SK-N-SH treated with all-trans-retinoic acid at 6 μM for 48 hours (cell line): ENCODE measurements at regions not wholly inside any gene's neighbourhood (a gene's known extent, or its start where the extent isn't known, plus 50 kb on each side); places are given as distances from the start of the nearest gene placed in this dataset.
A peak's percentile ranks its signal among the peaks of the same experiment; 100 is the strongest.

ENCODE experiments used
- ATAC-seq: fragments of 200-7000 bp; cut with Tn5 transposase; 3 replicates; pipeline ENCODE4 v1.9.1; 2020; ENCODE audit warnings: mild to moderate bottlenecking, moderate library complexity
- ARNTL ChIP-seq: fragments of 450-650 bp; formaldehyde crosslinking; IDR thresholded peaks from 2 replicates; pipeline ENCODE4 v1.5.0; 2020; ENCODE audit warnings: low read depth, mild to moderate bottlenecking, moderate library complexity, borderline replicate concordance
- BACH2 ChIP-seq: fragments of 250-450 bp; sonication (Bioruptor Pico); IDR thresholded peaks from 2 replicates; pipeline ENCODE4 v1.9.0; 2021; ENCODE audit warnings: mild to moderate bottlenecking, borderline replicate concordance
- CSDC2 ChIP-seq: fragments of 250-450 bp; sonication (Bioruptor Pico); IDR thresholded peaks from 2 replicates; pipeline ENCODE4 v1.5.0; 2020; ENCODE audit warnings: mild to moderate bottlenecking, moderate library complexity
- ESRRG ChIP-seq: fragments of 250-450 bp; sonication (Bioruptor Pico); IDR thresholded peaks from 2 replicates; pipeline ENCODE4 v1.6.1; 2021; ENCODE audit warnings: mild to moderate bottlenecking
- GLIS3 ChIP-seq: fragments of 250-450 bp; sonication (Bioruptor Pico); IDR thresholded peaks from 2 replicates; pipeline ENCODE4 v1.5.0; 2020; ENCODE audit warnings: mild to moderate bottlenecking, moderate library complexity
- ISL1 ChIP-seq: fragments of 250-450 bp; sonication (Bioruptor Pico); IDR thresholded peaks from 2 replicates; pipeline ENCODE4 v2.1.2; 2022; ENCODE audit warnings: mild to moderate bottlenecking, moderate library complexity
- OSR1 ChIP-seq: fragments of 250-450 bp; sonication (Bioruptor Pico); IDR thresholded peaks from 2 replicates; pipeline ENCODE4 v1.8.0; 2022; ENCODE audit warnings: moderate library complexity, mild to moderate bottlenecking, inconsistent platforms
- PPARA ChIP-seq: fragments of 250-450 bp; sonication (Bioruptor Pico); IDR thresholded peaks from 2 replicates; pipeline ENCODE4 v1.5.0; 2020; ENCODE audit warnings: mild to moderate bottlenecking, borderline replicate concordance
- RARB ChIP-seq: fragments of 250-450 bp; sonication (Bioruptor Pico); IDR thresholded peaks from 2 replicates; pipeline ENCODE4 v1.8.0; 2021; ENCODE audit warnings: mild to moderate bottlenecking, moderate library complexity
- SNAI2 ChIP-seq: fragments of 250-450 bp; sonication (Bioruptor Pico); IDR thresholded peaks from 2 replicates; pipeline ENCODE4 v1.5.0; 2020; ENCODE audit warnings: mild to moderate bottlenecking, moderate library complexity
- TCF4 ChIP-seq: fragments of 250-450 bp; sonication (Bioruptor Pico); IDR thresholded peaks from 2 replicates; pipeline ENCODE4 v1.8.0; 2021; ENCODE audit warnings: mild to moderate bottlenecking, moderate library complexity, borderline replicate concordance
- TOX ChIP-seq: fragments of 250-450 bp; sonication (Bioruptor Pico); IDR thresholded peaks from 2 replicates; pipeline ENCODE4 v1.8.0; 2021; ENCODE audit warnings: mild to moderate bottlenecking, moderate library complexity, borderline replicate concordance
- ZC3H10 ChIP-seq: fragments of 250-450 bp; sonication (Bioruptor Pico); IDR thresholded peaks from 2 replicates; pipeline ENCODE4 v1.5.1; 2021; ENCODE audit warnings: mild to moderate bottlenecking, moderate library complexity
- ZFP3 ChIP-seq: fragments of 250-450 bp; sonication (Bioruptor Pico); IDR thresholded peaks from 2 replicates; pipeline ENCODE4 v1.5.0; 2020; ENCODE audit warnings: mild to moderate bottlenecking, moderate library complexity
- ZFP30 ChIP-seq: fragments of 450-650 bp; formaldehyde crosslinking; IDR thresholded peaks from 2 replicates; pipeline ENCODE4 v1.5.0; 2022; ENCODE audit warnings: mild to moderate bottlenecking, moderate library complexity
- ZNF70 ChIP-seq: fragments of 450-650 bp; formaldehyde crosslinking; IDR thresholded peaks from 2 replicates; pipeline ENCODE4 v1.5.0; 2020; ENCODE audit warnings: mild to moderate bottlenecking, moderate library complexity
- TF ChIP-seq, protein P1 (sequence below): fragments of 250-450 bp; sonication (Bioruptor Pico); IDR thresholded peaks from 2 replicates; pipeline ENCODE4 v1.8.0; 2021; ENCODE audit warnings: low read depth, mild to moderate bottlenecking, moderate library complexity, borderline replicate concordance
- TF ChIP-seq, protein P2 (sequence below): fragments of 250-450 bp; sonication (Bioruptor Pico); IDR thresholded peaks from 2 replicates; pipeline ENCODE4 v1.5.1; 2021; ENCODE audit warnings: mild to moderate bottlenecking, moderate library complexity
- TF ChIP-seq, protein P3 (sequence below): fragments of 250-450 bp; sonication (Bioruptor Pico); IDR thresholded peaks from 2 replicates; pipeline ENCODE4 v1.5.1; 2020; ENCODE audit warnings: low read depth, mild to moderate bottlenecking, moderate library complexity
- TF ChIP-seq, protein P4 (sequence below): fragments of 250-450 bp; sonication (Bioruptor Pico); IDR thresholded peaks from 2 replicates; pipeline ENCODE4 v1.5.0; 2020; ENCODE audit warnings: mild to moderate bottlenecking, moderate library complexity

DNA sequence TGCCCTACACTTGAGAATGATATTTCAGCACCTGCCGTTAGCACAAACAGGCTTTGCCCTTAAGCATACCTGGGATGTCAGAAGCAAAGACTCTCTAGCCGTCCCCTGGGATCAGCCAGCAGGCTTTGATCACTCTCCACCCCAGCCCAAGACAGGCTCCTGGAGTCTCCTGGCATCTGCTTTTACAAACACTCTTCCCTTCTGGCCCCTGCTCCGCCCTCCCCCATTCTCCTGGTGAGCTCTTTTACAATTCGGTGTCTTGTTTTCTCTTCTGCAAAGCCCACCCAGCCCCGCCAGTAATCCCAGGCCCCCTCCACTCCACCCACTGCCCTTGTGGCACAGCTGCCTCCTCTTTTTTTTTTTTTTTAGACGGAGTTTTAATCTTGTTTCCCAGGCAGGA lies 50.4 kb downstream of the KATNIP start:
- TF ChIP-seq, protein P1, sequence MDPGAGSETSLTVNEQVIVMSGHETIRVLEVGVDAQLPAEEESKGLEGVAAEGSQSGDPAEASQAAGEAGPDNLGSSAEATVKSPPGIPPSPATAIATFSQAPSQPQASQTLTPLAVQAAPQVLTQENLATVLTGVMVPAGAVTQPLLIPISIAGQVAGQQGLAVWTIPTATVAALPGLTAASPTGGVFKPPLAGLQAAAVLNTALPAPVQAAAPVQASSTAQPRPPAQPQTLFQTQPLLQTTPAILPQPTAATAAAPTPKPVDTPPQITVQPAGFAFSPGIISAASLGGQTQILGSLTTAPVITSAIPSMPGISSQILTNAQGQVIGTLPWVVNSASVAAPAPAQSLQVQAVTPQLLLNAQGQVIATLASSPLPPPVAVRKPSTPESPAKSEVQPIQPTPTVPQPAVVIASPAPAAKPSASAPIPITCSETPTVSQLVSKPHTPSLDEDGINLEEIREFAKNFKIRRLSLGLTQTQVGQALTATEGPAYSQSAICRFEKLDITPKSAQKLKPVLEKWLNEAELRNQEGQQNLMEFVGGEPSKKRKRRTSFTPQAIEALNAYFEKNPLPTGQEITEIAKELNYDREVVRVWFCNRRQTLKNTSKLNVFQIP (CRISPR knock-in tag), result no peak
- TF ChIP-seq ISL1 (CRISPR knock-in tag), result no peak
- TF ChIP-seq ESRRG (CRISPR knock-in tag), result no peak
- no peak for TF ChIP-seq ZFP3 (CRISPR knock-in tag)
- no peak for TF ChIP-seq CSDC2
- TF ChIP-seq, protein P2, sequence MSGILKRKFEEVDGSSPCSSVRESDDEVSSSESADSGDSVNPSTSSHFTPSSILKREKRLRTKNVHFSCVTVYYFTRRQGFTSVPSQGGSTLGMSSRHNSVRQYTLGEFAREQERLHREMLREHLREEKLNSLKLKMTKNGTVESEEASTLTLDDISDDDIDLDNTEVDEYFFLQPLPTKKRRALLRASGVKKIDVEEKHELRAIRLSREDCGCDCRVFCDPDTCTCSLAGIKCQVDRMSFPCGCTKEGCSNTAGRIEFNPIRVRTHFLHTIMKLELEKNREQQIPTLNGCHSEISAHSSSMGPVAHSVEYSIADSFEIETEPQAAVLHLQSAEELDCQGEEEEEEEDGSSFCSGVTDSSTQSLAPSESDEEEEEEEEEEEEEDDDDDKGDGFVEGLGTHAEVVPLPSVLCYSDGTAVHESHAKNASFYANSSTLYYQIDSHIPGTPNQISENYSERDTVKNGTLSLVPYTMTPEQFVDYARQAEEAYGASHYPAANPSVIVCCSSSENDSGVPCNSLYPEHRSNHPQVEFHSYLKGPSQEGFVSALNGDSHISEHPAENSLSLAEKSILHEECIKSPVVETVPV (CRISPR knock-in tag), result no peak
- TF ChIP-seq TOX (CRISPR knock-in tag), result no peak
- no peak for TF ChIP-seq GLIS3 (CRISPR knock-in tag)
- no peak for TF ChIP-seq ZFP30 (CRISPR knock-in tag)
- no peak for TF ChIP-seq TCF4 (CRISPR knock-in tag)
- no peak for TF ChIP-seq PPARA
- TF ChIP-seq RARB (CRISPR knock-in tag), result no peak
- TF ChIP-seq, protein P3, sequence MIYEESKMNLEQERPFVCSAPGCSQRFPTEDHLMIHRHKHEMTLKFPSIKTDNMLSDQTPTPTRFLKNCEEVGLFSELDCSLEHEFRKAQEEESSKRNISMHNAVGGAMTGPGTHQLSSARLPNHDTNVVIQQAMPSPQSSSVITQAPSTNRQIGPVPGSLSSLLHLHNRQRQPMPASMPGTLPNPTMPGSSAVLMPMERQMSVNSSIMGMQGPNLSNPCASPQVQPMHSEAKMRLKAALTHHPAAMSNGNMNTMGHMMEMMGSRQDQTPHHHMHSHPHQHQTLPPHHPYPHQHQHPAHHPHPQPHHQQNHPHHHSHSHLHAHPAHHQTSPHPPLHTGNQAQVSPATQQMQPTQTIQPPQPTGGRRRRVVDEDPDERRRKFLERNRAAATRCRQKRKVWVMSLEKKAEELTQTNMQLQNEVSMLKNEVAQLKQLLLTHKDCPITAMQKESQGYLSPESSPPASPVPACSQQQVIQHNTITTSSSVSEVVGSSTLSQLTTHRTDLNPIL (CRISPR knock-in tag), result no peak
- no peak for ATAC-seq

DNA sequence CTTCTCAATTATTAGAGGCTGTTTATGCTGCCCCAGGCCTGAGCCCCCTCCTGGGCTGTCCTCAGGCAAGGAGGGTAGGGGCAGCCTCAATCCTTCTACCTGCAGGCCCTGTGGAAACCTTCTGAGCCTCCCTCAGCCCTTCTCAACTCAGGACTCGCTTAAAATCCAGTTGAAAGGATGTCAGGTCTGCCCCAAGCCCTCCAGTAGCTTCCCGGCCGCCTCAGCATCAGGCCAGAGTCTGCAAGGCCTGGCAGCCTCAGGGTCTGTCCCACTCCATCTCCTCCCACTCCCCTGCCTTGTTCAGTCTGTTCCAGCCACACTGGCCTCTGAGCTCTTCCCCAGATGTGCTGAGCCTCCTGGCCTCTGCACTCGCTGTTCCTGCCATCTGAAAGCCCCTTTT lies 52.2 kb downstream of the KATNIP start:
- TF ChIP-seq SNAI2 (CRISPR knock-in tag) (no peak), TOX (CRISPR knock-in tag) (no peak), ESRRG (CRISPR knock-in tag) (no peak), OSR1 (CRISPR knock-in tag) (no peak), CSDC2 (no peak)
- TF ChIP-seq, protein P3 (CRISPR knock-in tag), result no peak
- TF ChIP-seq, protein P4, sequence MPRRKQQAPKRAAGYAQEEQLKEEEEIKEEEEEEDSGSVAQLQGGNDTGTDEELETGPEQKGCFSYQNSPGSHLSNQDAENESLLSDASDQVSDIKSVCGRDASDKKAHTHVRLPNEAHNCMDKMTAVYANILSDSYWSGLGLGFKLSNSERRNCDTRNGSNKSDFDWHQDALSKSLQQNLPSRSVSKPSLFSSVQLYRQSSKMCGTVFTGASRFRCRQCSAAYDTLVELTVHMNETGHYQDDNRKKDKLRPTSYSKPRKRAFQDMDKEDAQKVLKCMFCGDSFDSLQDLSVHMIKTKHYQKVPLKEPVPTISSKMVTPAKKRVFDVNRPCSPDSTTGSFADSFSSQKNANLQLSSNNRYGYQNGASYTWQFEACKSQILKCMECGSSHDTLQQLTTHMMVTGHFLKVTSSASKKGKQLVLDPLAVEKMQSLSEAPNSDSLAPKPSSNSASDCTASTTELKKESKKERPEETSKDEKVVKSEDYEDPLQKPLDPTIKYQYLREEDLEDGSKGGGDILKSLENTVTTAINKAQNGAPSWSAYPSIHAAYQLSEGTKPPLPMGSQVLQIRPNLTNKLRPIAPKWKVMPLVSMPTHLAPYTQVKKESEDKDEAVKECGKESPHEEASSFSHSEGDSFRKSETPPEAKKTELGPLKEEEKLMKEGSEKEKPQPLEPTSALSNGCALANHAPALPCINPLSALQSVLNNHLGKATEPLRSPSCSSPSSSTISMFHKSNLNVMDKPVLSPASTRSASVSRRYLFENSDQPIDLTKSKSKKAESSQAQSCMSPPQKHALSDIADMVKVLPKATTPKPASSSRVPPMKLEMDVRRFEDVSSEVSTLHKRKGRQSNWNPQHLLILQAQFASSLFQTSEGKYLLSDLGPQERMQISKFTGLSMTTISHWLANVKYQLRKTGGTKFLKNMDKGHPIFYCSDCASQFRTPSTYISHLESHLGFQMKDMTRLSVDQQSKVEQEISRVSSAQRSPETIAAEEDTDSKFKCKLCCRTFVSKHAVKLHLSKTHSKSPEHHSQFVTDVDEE (CRISPR knock-in tag), result no peak
- ATAC-seq, result no peak

DNA sequence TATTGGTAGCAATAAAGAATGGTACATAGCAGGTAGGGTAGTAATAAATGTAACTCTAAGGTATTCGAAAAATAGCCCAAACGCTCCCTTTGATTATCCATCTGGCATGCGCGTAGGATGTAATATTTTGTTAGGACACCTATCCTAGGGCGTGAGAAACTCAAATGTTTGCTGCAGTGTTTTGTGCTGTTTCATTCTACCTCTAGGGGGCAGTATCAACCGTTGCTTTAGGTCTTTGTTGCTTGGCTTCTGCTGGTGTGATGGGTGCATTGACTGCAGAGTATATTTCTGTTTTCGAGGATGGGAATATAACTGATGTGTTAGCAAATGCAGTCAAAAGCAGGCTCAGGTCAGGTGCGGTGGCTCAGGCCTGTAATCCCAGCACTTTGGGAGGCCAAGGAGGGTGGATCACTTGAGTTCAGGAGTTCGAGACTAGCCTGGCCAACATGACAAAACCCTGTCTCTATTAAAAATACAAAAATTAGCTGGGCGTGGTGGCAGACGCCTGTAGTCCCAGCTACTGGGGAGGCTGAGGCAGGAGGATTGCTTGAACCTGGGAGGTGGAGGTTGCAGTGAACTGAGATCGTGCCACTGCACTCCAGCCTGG lies 55.7 kb downstream of the KATNIP start:
- peak; percentile 82 for ATAC-seq

DNA sequence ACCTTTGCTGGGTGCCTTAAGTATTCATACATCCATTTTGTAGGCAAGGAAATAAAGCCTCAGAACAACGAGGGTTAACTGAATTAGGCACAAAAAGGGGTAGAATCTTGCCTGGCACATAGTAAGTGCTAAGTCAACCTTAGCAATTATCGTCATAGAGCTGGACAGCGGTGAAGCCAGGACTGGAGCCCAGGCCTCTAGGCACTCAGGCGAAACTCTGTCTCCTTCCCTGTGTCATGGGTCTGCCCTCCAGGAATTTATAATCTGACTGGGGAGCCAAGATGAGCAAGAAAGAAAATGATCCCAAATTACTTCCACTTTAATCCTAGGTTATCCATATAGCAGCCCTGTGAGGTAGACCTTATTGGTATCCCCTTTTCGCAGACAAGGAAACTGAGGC lies 61.4 kb downstream of the KATNIP start:
- no peak for ATAC-seq

More for the DNA sequence above, 61.4 kb downstream of the KATNIP start:
- TF ChIP-seq ISL1 (CRISPR knock-in tag) (no peak), TOX (CRISPR knock-in tag) (no peak), SNAI2 (CRISPR knock-in tag) (no peak), GLIS3 (CRISPR knock-in tag) (no peak), ZC3H10 (CRISPR knock-in tag) (no peak), ARNTL (CRISPR knock-in tag) (no peak), ZNF70 (CRISPR knock-in tag) (no peak), ZFP3 (CRISPR knock-in tag) (no peak), ZFP30 (CRISPR knock-in tag) (no peak), BACH2 (CRISPR knock-in tag) (no peak), OSR1 (CRISPR knock-in tag) (no peak), CSDC2 (no peak)
- TF ChIP-seq, protein P4 (CRISPR knock-in tag), result no peak
- TF ChIP-seq, protein P2 (CRISPR knock-in tag), result no peak
- TF ChIP-seq, protein P1 (CRISPR knock-in tag), result no peak
- TF ChIP-seq, all 23 proteins: peak for 0
